DMS 273 treated with DMSO at 0.1 percent for 48 hours (cell line): ENCODE measurements at regions not wholly inside any gene's neighbourhood (a gene's known extent, or its start where the extent isn't known, plus 50 kb on each side); places are given as distances from the start of the nearest gene placed in this dataset.
"Not testable (repeated sequence)": the region's sequence is repeated elsewhere in the genome, so short reads cannot be mapped to it uniquely, and the experiment has no call there.

Source experiments
- DNase-seq: peaks from one replicate; lab custom pipeline; 2025; lab: John Stamatoyannopoulos, UW

DNA sequence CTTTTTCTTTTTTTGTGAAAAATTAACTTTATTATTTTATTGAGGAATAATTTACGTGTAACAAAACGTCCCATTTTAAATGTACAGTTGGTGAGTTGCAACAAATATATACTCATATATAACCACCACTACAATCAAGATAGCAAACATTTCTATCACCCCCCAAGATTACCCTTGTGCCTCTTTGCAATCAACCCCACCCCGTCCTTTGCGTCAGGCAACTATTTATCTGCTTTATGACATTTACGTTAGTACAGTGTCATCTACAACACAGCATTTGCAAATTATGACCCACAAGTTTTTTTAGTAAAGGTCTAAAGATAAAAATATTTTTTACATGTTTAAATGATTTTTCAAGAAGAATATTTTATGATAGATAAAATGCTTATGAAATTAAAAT lies 485.6 kb upstream of the SOX9 start:
- DNase-seq: no peak

- DNase-seq: no peak
Measured at GRCh38 chr17:71636644-71637043, 484.2 kb upstream of the SOX9 start.

- no peak for DNase-seq
Measured at GRCh38 chr17:71638668-71639067, 482.2 kb upstream of the SOX9 start.

DNA sequence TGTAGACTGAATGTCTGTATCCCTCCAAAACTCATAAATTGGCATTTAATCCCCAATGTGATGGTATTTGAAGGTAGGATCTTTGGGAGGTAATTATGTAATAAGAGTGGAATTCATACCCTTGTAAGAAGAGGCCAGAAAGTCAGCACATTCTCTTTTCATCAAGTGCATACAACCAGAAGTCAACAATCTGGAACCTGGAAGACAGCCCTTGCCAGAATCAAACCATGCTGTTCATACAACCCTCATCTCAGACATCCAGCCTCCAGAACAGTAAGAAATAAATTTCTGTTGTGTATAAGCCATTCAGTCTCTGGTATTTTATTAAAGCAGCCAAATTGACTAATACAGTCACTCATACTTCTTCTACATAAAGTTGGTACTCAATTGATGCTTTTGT lies 481.0 kb upstream of the SOX9 start:
- DNase-seq: no peak

GRCh38 chr17:71646890-71647289 lies 473.9 kb upstream of the SOX9 start:
- not testable (repeated sequence) for DNase-seq

- not testable (repeated sequence) for DNase-seq
Measured at GRCh38 chr17:71648342-71648741, 472.5 kb upstream of the SOX9 start.

- DNase-seq: no peak
Measured at GRCh38 chr17:71649941-71650350, 470.9 kb upstream of the SOX9 start.

- DNase-seq: no peak
Measured at GRCh38 chr17:71655542-71655941, 465.3 kb upstream of the SOX9 start.

DNA sequence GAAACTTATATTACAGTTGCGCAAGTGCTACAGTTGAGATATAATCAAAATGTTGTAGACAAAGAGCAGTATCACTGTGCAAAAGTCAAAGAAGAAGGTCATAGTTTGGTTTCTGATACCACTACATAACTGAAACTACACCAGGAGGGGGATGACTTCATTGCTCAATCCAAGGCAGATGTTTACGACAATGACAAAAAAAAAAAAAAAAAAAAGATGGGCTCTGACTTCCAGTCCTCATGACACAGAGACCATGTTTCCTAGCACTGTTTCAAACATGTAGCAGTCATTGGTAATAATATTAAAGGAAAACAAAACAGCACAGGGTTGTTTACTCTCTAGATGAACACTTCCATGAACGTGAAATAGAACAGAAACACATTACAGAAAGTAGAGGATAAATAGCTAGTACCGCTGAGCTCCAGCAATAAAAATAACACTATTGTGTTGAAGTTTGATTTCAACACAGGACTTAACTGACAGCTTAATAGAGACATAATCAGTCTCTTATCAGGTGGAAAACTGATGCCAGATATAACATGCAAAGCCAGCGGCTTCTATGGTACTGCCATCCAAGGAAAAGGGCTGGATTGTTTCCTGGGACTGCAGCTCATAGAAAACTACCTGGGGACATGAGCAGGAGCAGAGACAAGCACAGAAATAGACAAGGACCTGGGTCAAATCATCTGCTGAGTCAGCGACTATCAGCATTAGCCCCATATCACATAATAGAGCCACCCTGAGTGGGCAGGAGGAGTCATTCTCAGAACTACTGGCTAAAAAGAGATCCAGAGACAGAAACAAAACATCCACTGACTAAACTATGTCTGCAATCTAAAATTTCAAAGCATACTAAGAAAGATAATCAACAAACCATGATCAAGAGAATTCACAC lies 463.6 kb upstream of the SOX9 start:
- no peak for DNase-seq

GRCh38 chr17:71658996-71659395 lies 461.8 kb upstream of the SOX9 start:
- no peak for DNase-seq

DNA sequence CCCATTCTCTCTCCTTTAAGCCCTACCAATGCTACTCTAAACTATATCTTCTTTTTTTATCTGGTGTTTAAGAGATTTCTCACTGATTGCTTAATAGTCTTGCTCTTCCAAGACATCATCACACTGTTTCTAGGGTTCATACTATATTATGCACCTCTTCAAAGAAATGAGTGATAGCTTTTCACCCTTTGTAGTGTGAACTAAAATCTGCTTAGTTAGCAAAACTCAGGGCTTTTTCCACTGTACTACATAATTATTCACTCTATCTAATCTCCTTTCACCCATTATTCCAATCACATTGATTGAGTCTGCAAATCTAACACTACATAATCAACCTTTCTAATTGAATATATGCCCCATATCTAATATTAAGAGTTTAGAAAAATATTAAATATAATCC lies 456.0 kb upstream of the SOX9 start:
- no peak for DNase-seq

- DNase-seq: no peak
Measured at GRCh38 chr17:71666047-71666446, 454.8 kb upstream of the SOX9 start.

- no peak for DNase-seq
Measured at GRCh38 chr17:71667661-71668060, 453.2 kb upstream of the SOX9 start.

DNA sequence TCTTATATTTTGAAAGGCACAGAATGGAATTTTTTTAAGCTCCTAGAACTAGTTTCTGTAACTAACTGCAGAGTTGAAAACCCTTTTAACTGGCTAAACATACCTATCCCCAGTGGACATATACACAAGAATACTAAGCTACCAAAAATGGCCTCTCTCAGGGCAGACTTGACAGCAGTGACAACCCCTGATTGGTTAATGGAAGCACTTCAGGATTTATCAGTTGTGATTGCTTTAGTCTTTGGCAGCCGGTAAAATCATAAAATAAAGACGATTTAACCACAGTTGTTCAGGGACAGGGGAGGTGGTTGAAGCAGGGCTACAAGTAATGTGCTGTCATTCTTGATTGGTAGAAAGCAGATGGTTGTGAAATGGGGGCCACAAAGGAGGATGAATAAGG lies 452.0 kb upstream of the SOX9 start:
- no peak for DNase-seq

DNA sequence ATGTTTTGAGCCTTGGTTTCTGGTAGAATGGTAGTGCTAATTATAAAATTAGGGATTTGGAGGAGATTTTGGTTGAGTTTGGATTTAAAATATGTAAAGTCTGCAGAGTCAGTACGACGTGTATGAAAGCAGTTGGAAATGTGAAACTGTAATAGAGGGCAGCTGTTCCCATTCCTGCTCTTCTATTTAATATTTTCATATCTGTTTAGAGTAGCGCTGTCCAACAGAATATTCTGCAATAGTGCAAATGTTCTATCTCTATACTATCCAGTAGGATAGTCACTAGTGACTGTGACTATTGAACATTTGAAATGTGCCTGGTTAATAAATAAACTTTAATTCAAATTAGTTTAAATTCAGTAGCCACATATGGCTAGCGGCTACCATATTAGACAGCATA lies 443.4 kb upstream of the SOX9 start:
- no peak for DNase-seq

GRCh38 chr17:71679832-71680231 lies 441.0 kb upstream of the SOX9 start:
- DNase-seq: no peak

- DNase-seq: no peak
Measured at GRCh38 chr17:71681427-71682173, 439.2 kb upstream of the SOX9 start.

DNA sequence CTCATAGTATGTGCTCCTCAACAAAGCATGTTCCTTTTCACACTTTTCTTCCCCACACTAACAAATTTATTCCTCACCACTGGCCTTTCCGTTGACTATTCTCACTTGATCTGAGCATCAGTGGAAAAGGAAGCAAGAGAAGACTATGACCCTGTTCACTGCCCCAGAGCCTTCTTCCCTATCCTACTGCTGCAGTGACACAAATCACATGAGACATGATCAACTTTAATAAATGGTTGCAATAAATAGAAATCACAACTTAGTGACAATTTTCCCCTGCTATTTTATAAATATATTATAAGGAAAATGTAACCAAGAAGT lies 438.7 kb upstream of the SOX9 start:
- no peak for DNase-seq

GRCh38 chr17:71689782-71690181 lies 431.0 kb upstream of the SOX9 start:
- DNase-seq: no peak

- DNase-seq: no peak
Measured at GRCh38 chr17:71699907-71700306, 420.9 kb upstream of the SOX9 start.

DNA sequence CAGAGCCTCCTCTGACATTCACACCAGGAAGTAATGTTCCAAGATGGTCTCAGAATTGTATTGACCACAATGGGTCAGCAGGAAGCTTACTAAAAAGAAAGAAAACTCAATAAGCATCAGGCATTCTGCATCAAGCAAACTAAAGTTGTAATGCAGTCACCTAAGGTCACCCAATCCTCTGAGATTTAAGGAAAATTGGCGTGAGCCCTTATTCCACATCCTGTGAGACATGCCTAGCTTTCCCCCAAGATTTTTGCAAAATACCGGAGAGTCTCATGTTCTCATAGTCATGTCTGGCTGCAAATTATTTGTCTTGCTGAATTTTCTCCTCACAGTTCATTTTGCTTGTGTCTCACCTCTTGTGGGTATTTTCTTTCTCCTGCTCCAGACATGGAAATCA lies 417.1 kb upstream of the SOX9 start:
- no peak for DNase-seq

GRCh38 chr17:71709271-71709890 lies 411.4 kb upstream of the SOX9 start:
- no peak for DNase-seq

DNA sequence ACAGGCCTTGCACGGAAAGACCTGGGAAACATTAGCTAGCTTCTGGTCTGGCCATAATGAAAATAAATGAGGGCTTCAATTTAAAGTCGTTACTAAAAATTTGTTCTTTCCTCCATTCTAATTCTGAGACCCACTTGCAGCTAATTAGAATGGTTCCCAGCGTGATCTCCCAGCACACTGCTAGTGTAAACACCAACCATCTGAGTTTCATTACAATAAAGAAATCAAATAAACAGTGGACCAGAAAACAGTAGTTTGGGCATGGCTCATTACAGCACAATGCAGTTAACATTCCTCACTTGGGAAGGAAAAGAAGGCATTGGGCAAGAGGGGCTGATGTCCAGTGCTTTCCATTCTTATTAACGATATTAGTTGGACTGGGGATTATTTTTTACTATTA lies 410.9 kb upstream of the SOX9 start:
- DNase-seq: no peak
